WTC11 (cell line): ENCODE measurements at regions not wholly inside any gene's neighbourhood (a gene's known extent, or its start where the extent isn't known, plus 50 kb on each side); places are given as distances from the start of the nearest gene placed in this dataset.

ENCODE experiments used
- ATAC-seq: fragments of 200-7000 bp; cut with Tn5 transposase; 2 replicates; pipeline ENCODE4 v1.10.0; 2021; ENCODE audit warnings: mild to moderate bottlenecking, moderate library complexity
- CTCF ChIA-PET: fragments of 300-600 bp; sonication (Branson Sonifier 250); formaldehyde crosslinking; loops from one replicate; lab custom pipeline; 2021; ENCODE audit warnings: antibody characterized with exemption; lab: Charles Lee
- POLR2A ChIA-PET: fragments of 350-600 bp; sonication (Branson Sonifier 250); formaldehyde crosslinking; loops from one replicate; lab custom pipeline; 2021; ENCODE audit warnings: antibody characterized with exemption; lab: Charles Lee
- DNase-seq: peaks from one replicate; pipeline ENCODE4 v3.0.0; 2021; ENCODE audit warnings: low spot score
- H3K27ac Mint-ChIP-seq: 2 replicates; pipeline ENCODE4 v1.8.0; 2021; ENCODE audit warnings: mixed read lengths
- H3K27me3 Mint-ChIP-seq: 2 replicates; pipeline ENCODE4 v1.8.0; 2021; ENCODE audit warnings: low read depth, mild to moderate bottlenecking, moderate library complexity, mixed read lengths
- H3K36me3 Mint-ChIP-seq: 2 replicates; pipeline ENCODE4 v1.8.0; 2021; ENCODE audit warnings: mixed read lengths
- H3K4me1 Mint-ChIP-seq: 2 replicates; pipeline ENCODE4 v1.8.0; 2022; ENCODE audit warnings: mixed read lengths
- H3K4me3 Mint-ChIP-seq: 2 replicates; pipeline ENCODE4 v1.8.0; 2021; ENCODE audit warnings: mild to moderate bottlenecking, moderate library complexity, mixed read lengths
- H3K9me3 Mint-ChIP-seq: 2 replicates; pipeline ENCODE4 v1.8.0; 2021; ENCODE audit warnings: mixed read lengths
- CBFB ChIP-seq: sonication (generic); formaldehyde crosslinking; IDR thresholded peaks from 2 replicates; pipeline ENCODE4 v1.8.1; 2022; ENCODE audit warnings: mild to moderate bottlenecking, low read depth, missing genetic modification reagents
- GABPB1 ChIP-seq: sonication (generic); formaldehyde crosslinking; IDR thresholded peaks from 2 replicates; pipeline ENCODE4 v1.8.1; 2023; ENCODE audit warnings: mild to moderate bottlenecking, missing genetic modification reagents
- HMGA2 ChIP-seq: fragments of 250-450 bp; sonication (Bioruptor Pico); IDR thresholded peaks from 2 replicates; pipeline ENCODE4 v1.4.0; 2021; ENCODE audit warnings: mild to moderate bottlenecking, moderate library complexity
- IRF1 ChIP-seq: sonication (generic); formaldehyde crosslinking; IDR thresholded peaks from 2 replicates; pipeline ENCODE4 v1.8.0; 2023; ENCODE audit warnings: missing genetic modification reagents
- NR2C2 ChIP-seq: sonication (generic); formaldehyde crosslinking; IDR thresholded peaks from 2 replicates; pipeline ENCODE4 v1.8.0; 2022; ENCODE audit warnings: mild to moderate bottlenecking, missing genetic modification reagents
- RELA ChIP-seq: sonication (generic); formaldehyde crosslinking; IDR thresholded peaks from 2 replicates; pipeline ENCODE4 v1.8.1; 2022; ENCODE audit warnings: missing genetic modification reagents, mild to moderate bottlenecking, borderline replicate concordance
- RORB ChIP-seq: fragments of 250-450 bp; sonication (Bioruptor Pico); IDR thresholded peaks from 2 replicates; pipeline ENCODE4 v1.9.0; 2021; ENCODE audit warnings: mild to moderate bottlenecking
- SOX15 ChIP-seq: fragments of 250-450 bp; sonication (Bioruptor Pico); IDR thresholded peaks from 2 replicates; pipeline ENCODE4 v1.9.0; 2021; ENCODE audit warnings: mild to moderate bottlenecking
- TP53 ChIP-seq: sonication (generic); formaldehyde crosslinking; IDR thresholded peaks from 2 replicates; pipeline ENCODE4 v1.8.1; 2023; ENCODE audit warnings: mild to moderate bottlenecking, missing genetic modification reagents
- ZBTB21 ChIP-seq: sonication (generic); formaldehyde crosslinking; IDR thresholded peaks from 2 replicates; pipeline ENCODE4 v1.8.1; 2023; ENCODE audit warnings: mild to moderate bottlenecking, missing genetic modification reagents, borderline replicate concordance
- ZMAT4 ChIP-seq: fragments of 250-450 bp; sonication (Bioruptor Pico); IDR thresholded peaks from 2 replicates; pipeline ENCODE4 v1.9.0; 2021; ENCODE audit warnings: mild to moderate bottlenecking
- ZNF121 ChIP-seq: sonication (generic); formaldehyde crosslinking; IDR thresholded peaks from 2 replicates; pipeline ENCODE4 v1.8.0; 2023; ENCODE audit warnings: missing genetic modification reagents
- ZNF317 ChIP-seq: sonication (generic); formaldehyde crosslinking; IDR thresholded peaks from 2 replicates; pipeline ENCODE4 v1.8.1; 2023; ENCODE audit warnings: low read depth, mild to moderate bottlenecking, moderate library complexity, missing genetic modification reagents, borderline replicate concordance
- ZNF396 ChIP-seq: fragments of 250-450 bp; sonication (Bioruptor Pico); IDR thresholded peaks from 2 replicates; pipeline ENCODE4 v1.8.0; 2021; ENCODE audit warnings: mild to moderate bottlenecking, moderate library complexity, borderline replicate concordance
- ZNF423 ChIP-seq: fragments of 250-450 bp; sonication (Bioruptor Pico); IDR thresholded peaks from 2 replicates; pipeline ENCODE4 v2.1.2; 2022; ENCODE audit warnings: mild to moderate bottlenecking, moderate library complexity
- TF ChIP-seq, protein P1 (sequence below): sonication (generic); formaldehyde crosslinking; IDR thresholded peaks from 2 replicates; pipeline ENCODE4 v1.8.0; 2023; ENCODE audit warnings: missing genetic modification reagents, mild to moderate bottlenecking, borderline replicate concordance
- TF ChIP-seq, protein P2 (sequence below): fragments of 250-450 bp; sonication (Bioruptor Pico); IDR thresholded peaks from 2 replicates; pipeline ENCODE4 v2.1.2; 2022; ENCODE audit warnings: mild to moderate bottlenecking, moderate library complexity

DNA sequence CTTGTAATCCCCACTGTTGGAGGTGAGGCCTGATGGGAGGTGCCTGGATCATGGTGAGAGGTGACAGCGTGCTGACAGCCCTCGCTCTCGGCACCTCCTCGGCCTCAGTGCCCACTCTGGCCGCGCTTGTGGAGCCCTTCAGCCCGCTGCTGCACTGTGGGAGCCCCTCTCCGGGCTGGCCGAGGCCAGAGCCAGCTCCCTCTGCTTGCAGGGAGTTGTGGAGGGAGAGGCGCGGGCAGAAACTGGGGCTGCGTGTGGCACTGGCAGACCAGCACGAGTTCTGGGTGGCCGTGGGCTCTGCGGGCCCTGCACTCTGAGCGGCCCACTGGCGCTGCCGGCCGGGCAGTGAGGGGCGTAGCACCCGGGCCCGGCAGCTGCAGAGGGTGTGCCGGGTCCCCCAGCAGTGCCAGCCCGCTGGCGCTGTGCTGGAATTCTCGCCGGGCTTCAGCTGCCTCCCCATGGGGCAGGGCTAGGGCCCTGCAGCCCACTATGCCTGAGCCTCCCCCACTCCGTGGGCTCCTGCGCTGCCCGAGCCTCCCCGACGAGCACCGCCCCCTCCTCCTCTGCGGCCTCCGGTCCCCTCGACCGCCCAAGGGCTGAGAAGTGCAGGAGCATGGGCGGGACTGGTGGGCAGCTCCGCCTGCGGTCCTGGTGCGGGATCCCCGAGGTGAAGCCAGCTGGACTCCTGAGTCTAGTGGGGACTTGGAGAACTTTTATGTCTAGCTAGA is 197.1 kb downstream of the SPP2 start:
- H3K4me1 Mint-ChIP-seq: no peaks in the 10 kb centered on the region; the same call in 1 of the 2 replicates
- ATAC-seq (no peak), DNase-seq (no peak)
- H3K27ac Mint-ChIP-seq: no peak overlapping the region
- ChIA-PET CTCF (no interaction called here), POLR2A (no interaction called here)
- peaks cover 20% of the 10 kb centered on the region for H3K36me3 Mint-ChIP-seq
- peaks cover 20% of the 10 kb centered on the region for H3K9me3 Mint-ChIP-seq
- no peaks in the 10 kb centered on the region; the same call in 1 of the 2 replicates for H3K27me3 Mint-ChIP-seq
- no peak overlapping the region for H3K4me3 Mint-ChIP-seq
- TF ChIP-seq TP53 (CRISPR knock-in tag) (no peak), NR2C2 (CRISPR knock-in tag) (no peak), ZMAT4 (no peak), ZNF317 (CRISPR knock-in tag) (no peak), SOX15 (no peak), ZBTB21 (CRISPR knock-in tag) (no peak), IRF1 (CRISPR knock-in tag) (no peak), RELA (CRISPR knock-in tag) (no peak), CBFB (CRISPR knock-in tag) (no peak), ZNF396 (CRISPR knock-in tag) (no peak), HMGA2 (CRISPR knock-in tag) (no peak), ZNF423 (CRISPR knock-in tag) (no peak), RORB (CRISPR knock-in tag) (no peak), ZNF121 (no peak)
- TF ChIP-seq, protein P1, sequence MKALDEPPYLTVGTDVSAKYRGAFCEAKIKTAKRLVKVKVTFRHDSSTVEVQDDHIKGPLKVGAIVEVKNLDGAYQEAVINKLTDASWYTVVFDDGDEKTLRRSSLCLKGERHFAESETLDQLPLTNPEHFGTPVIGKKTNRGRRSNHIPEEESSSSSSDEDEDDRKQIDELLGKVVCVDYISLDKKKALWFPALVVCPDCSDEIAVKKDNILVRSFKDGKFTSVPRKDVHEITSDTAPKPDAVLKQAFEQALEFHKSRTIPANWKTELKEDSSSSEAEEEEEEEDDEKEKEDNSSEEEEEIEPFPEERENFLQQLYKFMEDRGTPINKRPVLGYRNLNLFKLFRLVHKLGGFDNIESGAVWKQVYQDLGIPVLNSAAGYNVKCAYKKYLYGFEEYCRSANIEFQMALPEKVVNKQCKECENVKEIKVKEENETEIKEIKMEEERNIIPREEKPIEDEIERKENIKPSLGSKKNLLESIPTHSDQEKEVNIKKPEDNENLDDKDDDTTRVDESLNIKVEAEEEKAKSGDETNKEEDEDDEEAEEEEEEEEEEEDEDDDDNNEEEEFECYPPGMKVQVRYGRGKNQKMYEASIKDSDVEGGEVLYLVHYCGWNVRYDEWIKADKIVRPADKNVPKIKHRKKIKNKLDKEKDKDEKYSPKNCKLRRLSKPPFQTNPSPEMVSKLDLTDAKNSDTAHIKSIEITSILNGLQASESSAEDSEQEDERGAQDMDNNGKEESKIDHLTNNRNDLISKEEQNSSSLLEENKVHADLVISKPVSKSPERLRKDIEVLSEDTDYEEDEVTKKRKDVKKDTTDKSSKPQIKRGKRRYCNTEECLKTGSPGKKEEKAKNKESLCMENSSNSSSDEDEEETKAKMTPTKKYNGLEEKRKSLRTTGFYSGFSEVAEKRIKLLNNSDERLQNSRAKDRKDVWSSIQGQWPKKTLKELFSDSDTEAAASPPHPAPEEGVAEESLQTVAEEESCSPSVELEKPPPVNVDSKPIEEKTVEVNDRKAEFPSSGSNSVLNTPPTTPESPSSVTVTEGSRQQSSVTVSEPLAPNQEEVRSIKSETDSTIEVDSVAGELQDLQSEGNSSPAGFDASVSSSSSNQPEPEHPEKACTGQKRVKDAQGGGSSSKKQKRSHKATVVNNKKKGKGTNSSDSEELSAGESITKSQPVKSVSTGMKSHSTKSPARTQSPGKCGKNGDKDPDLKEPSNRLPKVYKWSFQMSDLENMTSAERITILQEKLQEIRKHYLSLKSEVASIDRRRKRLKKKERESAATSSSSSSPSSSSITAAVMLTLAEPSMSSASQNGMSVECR: no peak
- TF ChIP-seq, protein P2, sequence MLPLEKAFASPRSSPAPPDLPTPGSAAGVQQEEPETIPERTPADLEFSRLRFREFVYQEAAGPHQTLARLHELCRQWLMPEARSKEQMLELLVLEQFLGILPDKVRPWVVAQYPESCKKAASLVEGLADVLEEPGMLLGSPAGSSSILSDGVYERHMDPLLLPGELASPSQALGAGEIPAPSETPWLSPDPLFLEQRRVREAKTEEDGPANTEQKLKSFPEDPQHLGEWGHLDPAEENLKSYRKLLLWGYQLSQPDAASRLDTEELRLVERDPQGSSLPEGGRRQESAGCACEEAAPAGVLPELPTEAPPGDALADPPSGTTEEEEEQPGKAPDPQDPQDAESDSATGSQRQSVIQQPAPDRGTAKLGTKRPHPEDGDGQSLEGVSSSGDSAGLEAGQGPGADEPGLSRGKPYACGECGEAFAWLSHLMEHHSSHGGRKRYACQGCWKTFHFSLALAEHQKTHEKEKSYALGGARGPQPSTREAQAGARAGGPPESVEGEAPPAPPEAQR: no peak

- DNase-seq (no peak), ATAC-seq (no peak)
- Mint-ChIP-seq H3K27me3 (no peaks in the 10 kb centered on the region; the same call in 1 of the 2 replicates), H3K9me3 (peaks cover 21% of the 10 kb centered on the region), H3K4me3 (no peak overlapping the region), H3K36me3 (peaks cover 20% of the 10 kb centered on the region), H3K27ac (no peak overlapping the region), H3K4me1 (no peaks in the 10 kb centered on the region; the same call in 1 of the 2 replicates)
- ChIA-PET CTCF (no interaction called here), POLR2A (interaction anchor here (0.6 kb wide), 2 partner anchors 96 to 982 kb away, joined by 3 read pairs; no protein-coding TSS in a partner anchor)
- TF ChIP-seq GABPB1 (CRISPR knock-in tag): no peak
Observed at GRCh38 chr2:234245945-234246344, 195.4 kb downstream of the SPP2 start.
